ENCODE measurements at regions not wholly inside any gene's neighbourhood (a gene's known extent, or its start where the extent isn't known, plus 50 kb on each side); places are given as distances from the start of the nearest gene placed in this dataset.

- TF ChIP-seq CTCF (IDR thresholded peaks at IDR 0.05) (no peak), POLR2A (IDR thresholded peaks at IDR 0.05) (no peak), EP300 (IDR thresholded peaks at IDR 0.05; ENCODE audit: low read depth) (no peak)
Measured at GRCh38 chr2:158914731-158915130, 53.7 kb upstream of the TANC1 start.
